GF-D8 (cell line): ENCODE measurements at regions not wholly inside any gene's neighbourhood (a gene's known extent, or its start where the extent isn't known, plus 50 kb on each side); places are given as distances from the start of the nearest gene placed in this dataset.
"Not testable (repeated sequence)": the region's sequence is repeated elsewhere in the genome, so short reads cannot be mapped to it uniquely, and the experiment has no call there.

ENCODE experiments used
- DNase-seq: peaks from one replicate; lab custom pipeline; 2025; lab: John Stamatoyannopoulos, UW

- no peak for DNase-seq
Observed at GRCh38 chr11:87460842-87461637, 423.3 kb downstream of the TMEM135 start.

DNA sequence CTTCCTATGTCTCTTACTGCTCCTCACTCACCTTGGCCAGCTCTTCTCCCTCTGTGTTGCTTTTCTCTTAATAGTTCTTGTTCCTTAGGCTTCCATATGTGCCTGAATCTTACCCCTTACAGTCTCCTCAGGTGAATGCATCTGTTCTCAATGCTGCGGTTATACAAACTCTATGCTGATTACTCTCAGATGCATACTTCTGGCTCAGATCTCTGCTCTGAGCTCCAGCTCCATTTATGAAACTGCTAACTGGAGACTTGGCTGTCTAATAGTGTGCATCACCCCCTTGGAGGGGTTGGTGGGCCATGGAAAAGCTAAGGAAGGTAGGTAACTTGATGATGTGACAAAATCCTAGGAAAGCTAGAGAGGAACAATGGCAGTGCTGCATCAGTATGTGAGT, 422.5 kb downstream of the TMEM135 start:
- no peak for DNase-seq

- DNase-seq: no peak
Observed at GRCh38 chr11:87459351-87459750, 421.6 kb downstream of the TMEM135 start.

DNA sequence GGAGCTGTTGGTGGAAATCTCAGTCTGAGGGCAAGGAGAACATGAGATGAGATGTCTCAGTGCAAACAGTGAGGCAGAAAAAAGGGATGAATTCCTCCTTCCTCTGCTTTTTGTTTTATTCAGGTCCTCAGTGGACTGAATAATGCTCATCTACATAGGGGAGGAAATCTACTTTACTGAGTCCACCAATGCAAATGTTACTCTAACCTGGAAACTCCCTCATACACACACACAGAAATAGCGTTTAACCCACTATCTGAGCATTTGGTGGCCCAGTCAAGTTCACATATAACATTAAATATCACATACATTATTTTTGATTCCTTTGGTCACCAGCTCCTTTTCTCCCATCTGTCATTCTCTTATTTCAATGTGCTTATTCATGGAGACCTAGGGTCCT, 418.8 kb downstream of the TMEM135 start:
- DNase-seq: no peak

DNA sequence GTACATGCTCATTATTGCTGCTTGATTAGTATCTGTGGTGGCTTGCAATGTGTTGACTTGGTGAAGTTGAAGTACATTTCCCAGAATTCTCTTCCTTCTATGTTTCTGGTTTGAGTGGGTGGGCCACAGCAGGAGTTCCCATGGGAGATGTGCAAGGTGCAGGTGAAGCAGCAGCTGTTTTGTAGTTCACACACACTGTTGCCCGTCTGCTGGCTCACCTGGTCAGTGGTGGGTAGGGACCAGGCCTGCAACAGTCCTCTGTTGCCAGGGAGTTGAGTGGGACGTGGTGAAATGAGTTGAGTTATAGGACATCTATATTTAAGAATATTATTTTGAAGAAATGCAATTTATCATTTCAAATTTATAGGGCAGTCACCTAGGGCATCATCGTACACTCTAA, 417.4 kb downstream of the TMEM135 start:
- no peak for DNase-seq

DNA sequence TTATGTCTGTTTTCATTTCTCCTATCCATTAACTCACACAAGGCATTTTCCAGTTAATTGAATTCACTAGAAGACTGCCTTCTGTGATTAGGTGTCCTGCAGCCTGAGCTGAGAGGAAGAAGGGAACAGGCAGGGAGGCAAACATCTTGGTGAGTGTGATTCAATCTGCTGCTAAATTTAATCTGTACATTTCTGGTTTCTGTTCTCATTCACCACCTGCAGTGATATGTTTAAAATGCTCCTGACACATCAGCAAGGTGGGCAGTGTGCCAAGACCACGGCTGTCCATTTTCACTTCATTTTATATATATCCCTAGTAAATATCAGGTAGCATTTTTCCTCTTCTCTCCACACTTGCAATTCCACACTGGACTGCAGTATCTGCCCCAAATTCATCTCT, 416.5 kb downstream of the TMEM135 start:
- DNase-seq: no peak

- DNase-seq: no peak
Observed at GRCh38 chr11:87453531-87454089, 415.9 kb downstream of the TMEM135 start.

GRCh38 chr11:87452025-87452424, 414.3 kb downstream of the TMEM135 start:
- DNase-seq: not testable (repeated sequence)

DNA sequence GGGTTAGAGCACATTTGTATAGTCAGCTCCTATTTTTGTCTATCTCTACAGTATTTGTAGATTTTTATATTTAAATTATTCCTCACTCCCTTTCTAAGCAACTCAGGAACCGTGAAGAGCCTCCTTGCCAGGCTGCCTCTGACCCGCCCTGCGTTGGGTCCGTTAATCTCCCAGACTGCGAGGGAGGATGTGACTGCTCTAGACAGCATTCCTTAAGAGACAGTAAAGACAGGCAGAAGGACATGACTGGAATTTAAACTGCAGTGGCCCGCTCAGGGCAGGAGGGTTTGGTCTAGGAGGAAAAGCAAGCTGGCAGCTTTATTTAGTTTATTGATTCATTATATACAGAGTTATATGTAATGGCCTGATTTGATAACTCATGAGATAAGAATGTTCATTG, 413.7 kb downstream of the TMEM135 start:
- DNase-seq: no peak

- no peak for DNase-seq
Observed at GRCh38 chr11:87447606-87448005, 409.9 kb downstream of the TMEM135 start.

- no peak for DNase-seq
Observed at GRCh38 chr11:87444993-87445392, 407.3 kb downstream of the TMEM135 start.

- no peak for DNase-seq
Observed at GRCh38 chr11:87443707-87444106, 406.0 kb downstream of the TMEM135 start.

GRCh38 chr11:87440076-87440770, 402.5 kb downstream of the TMEM135 start:
- no peak for DNase-seq

- DNase-seq: no peak
Observed at GRCh38 chr11:87438416-87438815, 400.7 kb downstream of the TMEM135 start.

- no peak for DNase-seq
Observed at GRCh38 chr11:87437844-87438223, 400.1 kb downstream of the TMEM135 start.

DNA sequence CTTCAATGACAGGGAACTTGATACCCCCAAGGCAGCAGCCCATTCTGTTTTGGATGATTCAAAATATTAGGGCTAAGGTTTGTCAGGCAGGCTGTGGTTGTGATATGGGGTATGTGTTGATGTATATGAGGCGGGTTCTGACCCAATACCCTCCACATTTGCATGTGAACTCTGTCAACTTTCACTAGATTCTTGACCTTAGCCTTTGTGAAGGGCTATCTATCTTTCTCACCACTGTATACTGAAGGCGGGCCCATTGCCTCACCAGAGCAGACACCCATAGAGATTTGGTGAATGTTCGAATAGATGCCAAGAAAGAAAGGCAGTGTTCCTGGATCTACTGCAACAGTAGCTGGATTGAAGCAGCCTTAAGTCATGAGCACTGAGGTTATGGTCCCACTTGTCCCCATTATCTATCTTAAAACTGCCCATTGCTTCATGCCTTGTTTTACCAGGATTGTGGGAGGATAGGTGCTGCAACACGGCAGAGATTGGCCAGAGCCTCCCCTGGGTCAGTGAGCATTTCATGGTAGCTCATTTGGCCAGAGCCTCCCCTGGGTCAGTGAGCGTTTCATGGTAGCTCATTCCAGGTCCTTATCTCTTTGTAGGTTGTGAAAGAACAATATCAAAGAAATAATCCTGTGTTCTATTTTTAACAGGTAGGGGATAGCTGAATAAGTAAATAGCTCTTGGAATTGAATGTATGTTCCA, 399.6 kb downstream of the TMEM135 start:
- DNase-seq: no peak

DNA sequence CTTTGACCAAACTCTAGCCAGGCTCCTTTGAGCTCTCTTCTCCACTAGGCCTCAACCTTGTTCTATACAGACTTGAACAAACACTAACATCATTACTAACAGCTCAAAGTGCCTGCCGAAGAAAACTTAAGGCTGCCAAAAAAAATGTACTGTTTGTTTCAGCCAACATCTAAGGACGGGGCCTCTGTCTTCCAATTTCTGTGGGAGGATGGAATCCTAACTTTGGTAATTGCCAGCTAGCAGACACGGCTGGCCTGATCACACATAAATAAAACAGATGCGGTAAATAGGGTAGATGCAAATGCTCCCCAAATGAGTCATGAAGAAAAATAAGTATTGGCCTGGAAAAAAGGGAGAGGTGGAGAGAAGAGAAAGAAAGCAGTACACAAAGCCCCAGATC, 394.3 kb downstream of the TMEM135 start:
- no peak for DNase-seq

- DNase-seq: no peak
Observed at GRCh38 chr11:87431392-87431791, 393.7 kb downstream of the TMEM135 start.

GRCh38 chr11:87430821-87431220, 393.1 kb downstream of the TMEM135 start:
- DNase-seq: no peak

DNA sequence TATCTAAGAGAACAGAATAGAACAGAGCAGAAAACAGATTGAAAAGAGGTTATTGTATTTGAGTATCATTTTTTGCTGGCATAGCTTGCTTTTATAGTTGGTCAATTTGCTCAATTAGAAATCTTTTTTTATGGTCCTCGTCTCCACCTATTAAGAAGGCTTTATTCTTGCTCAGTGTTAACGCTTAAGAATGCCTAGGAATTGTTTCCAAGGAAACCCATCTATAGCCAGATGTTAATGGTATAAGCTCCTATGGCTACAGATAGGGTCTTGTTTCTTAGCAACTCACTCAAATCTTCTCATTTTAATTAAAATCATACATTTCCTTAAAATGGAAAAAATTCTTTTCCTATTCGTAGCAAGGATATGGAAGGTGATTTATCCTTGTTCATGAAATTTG, 392.3 kb downstream of the TMEM135 start:
- no peak for DNase-seq

DNA sequence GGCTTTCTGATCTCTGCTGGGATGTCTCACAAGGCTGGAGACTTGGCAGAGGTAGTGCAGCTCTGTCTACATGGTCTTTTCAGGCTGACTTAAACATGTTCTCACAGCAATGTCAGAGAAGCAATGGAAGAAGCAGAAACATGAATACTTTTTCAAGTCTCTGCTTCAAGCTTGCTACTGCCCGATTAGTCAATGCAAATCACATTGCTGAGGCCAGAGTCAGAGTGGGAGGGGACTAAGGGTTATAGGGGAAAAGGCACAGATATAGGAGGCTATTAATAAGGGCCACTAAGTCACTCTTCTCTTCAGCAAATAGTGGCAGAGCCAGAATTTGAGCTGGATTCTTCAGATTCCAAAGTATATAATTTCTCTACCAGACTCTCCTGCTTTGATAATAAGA, 390.5 kb downstream of the TMEM135 start:
- DNase-seq: no peak

GRCh38 chr11:87425943-87426342, 388.2 kb downstream of the TMEM135 start:
- no peak for DNase-seq

DNA sequence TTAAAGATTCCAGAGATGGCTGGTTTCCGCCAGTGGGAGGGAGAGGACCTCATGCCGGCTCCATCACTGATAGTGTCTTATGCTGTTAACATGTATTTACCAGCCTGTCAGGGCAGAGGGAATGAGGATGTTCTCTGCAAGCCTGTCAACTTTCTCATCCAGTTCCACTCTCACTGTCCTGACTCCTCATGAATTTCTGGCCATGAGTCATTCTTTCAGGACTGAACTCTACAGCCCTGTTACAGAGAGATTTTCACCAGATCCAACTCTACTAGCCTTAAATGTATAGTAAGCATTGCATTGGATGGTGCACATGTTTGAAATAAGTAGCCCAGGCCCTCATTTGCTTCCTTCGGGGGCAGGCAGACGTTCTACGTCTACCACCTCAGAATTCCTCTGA, 387.7 kb downstream of the TMEM135 start:
- DNase-seq: no peak
